ENCODE measurements at regions not wholly inside any gene's neighbourhood (a gene's known extent, or its start where the extent isn't known, plus 50 kb on each side); places are given as distances from the start of the nearest gene placed in this dataset.

- TF ChIP-seq CTCF (conservative IDR thresholded peaks at IDR 0.05; ENCODE audit: low read length), result peak; percentile 48
- no peak for TF ChIP-seq EZH2phosphoT487 (IDR thresholded peaks at IDR 0.05; ENCODE audit: borderline replicate concordance, low read depth, low read length)
Observed at GRCh38 chr14:101410126-101410525, 151.2 kb upstream of the DIO3 start.

All from OCI-LY7 (cell line).